Endodermal cell (in vitro differentiated cells): ENCODE measurements at regions not wholly inside any gene's neighbourhood (a gene's known extent, or its start where the extent isn't known, plus 50 kb on each side); places are given as distances from the start of the nearest gene placed in this dataset.

ENCODE experiments used
- DNase-seq: peaks from one replicate; pipeline ENCODE4 v3.0.0-alpha.2; 2017
- H3K27ac ChIP-seq: 2 replicates; pipeline ENCODE4 v1.5.1; 2013; ENCODE audit warnings: mild to moderate bottlenecking, low read depth, low read length, moderate library complexity
- H3K27me3 ChIP-seq: 2 replicates; pipeline ENCODE4 v1.6.1; 2013; ENCODE audit warnings: mild to moderate bottlenecking, low read length, moderate library complexity; ENCODE audit not compliant: insufficient read depth, control insufficient read depth, poor library complexity, severe bottlenecking
- H3K36me3 ChIP-seq: 2 replicates; pipeline ENCODE4 v1.7.0; 2013; ENCODE audit warnings: mild to moderate bottlenecking, low read length, moderate library complexity; ENCODE audit not compliant: control insufficient read depth, insufficient read depth
- H3K4me1 ChIP-seq: one replicate; pipeline ENCODE4 v1.7.0; 2013; ENCODE audit warnings: low read length; ENCODE audit not compliant: control insufficient read depth, insufficient read depth
- H3K4me3 ChIP-seq: 2 replicates; pipeline ENCODE4 v1.5.1; 2013; ENCODE audit warnings: mild to moderate bottlenecking, low read length, moderate library complexity
- H3K9ac ChIP-seq: 2 replicates; pipeline ENCODE4 v1.6.1; 2013; ENCODE audit warnings: mild to moderate bottlenecking, low read length, moderate library complexity; ENCODE audit not compliant: poor library complexity, severe bottlenecking; ENCODE audit errors: extremely low read depth
- H3K9me3 ChIP-seq: 2 replicates; pipeline ENCODE4 v1.6.1; 2013; ENCODE audit warnings: mild to moderate bottlenecking, low read length, moderate library complexity; ENCODE audit not compliant: control insufficient read depth
- H3K27ac Mint-ChIP-seq: 2 replicates; pipeline ENCODE4 v1.8.0; 2020; ENCODE audit warnings: mixed read lengths
- H3K27me3 Mint-ChIP-seq: 2 replicates; pipeline ENCODE4 v1.8.0; 2021; ENCODE audit warnings: mild to moderate bottlenecking, mixed read lengths; ENCODE audit not compliant: insufficient read depth
- H3K36me3 Mint-ChIP-seq: 2 replicates; pipeline ENCODE4 v1.8.0; 2020; ENCODE audit warnings: low read depth, mixed read lengths
- H3K4me1 Mint-ChIP-seq: 2 replicates; pipeline ENCODE4 v1.8.0; 2020; ENCODE audit warnings: mixed read lengths
- H3K4me3 Mint-ChIP-seq: 2 replicates; pipeline ENCODE4 v1.8.0; 2020; ENCODE audit warnings: mild to moderate bottlenecking, moderate library complexity, mixed read lengths
- H3K9me3 Mint-ChIP-seq: 2 replicates; pipeline ENCODE4 v1.8.0; 2020; ENCODE audit warnings: mild to moderate bottlenecking, mixed read lengths
- CTCF ChIP-seq: fragments of 200-600 bp; sonication (generic); conservative IDR thresholded peaks from 2 replicates; pipeline ENCODE4 v1.5.0; 2021; ENCODE audit warnings: antibody characterized with exemption, mild to moderate bottlenecking
- WGBS, 2 experiments: methylation state at CpG; one replicate each; pipeline versions ENCODE4 v1.1.5 to v1.1.7; 2013; ENCODE audit warnings: missing lambda C conversion rate in 2 of 2, mixed read lengths in 1 of 2; ENCODE audit not compliant: insufficient coverage in 1 of 2, insufficient read length in 1 of 2; 5-methylcytosine and 5-hydroxymethylcytosine counted together

GRCh38 chr3:104537323-104537722 lies 829.4 kb upstream of the ALCAM start:
- WGBS, 2 experiments, result 83 to 91% methylated on average over 2 to 3 of the region's 3 CpGs
- Mint-ChIP-seq H3K4me3 (no peak overlapping the region), H3K27me3 (no peaks in the 10 kb centered on the region), H3K4me1 (no peaks in the 10 kb centered on the region), H3K27ac (no peak overlapping the region), H3K36me3 (no peaks in the 10 kb centered on the region), H3K9me3 (peaks cover under 1% of the 10 kb centered on the region)
- no peaks in the 10 kb centered on the region for H3K9me3 ChIP-seq
- no peak overlapping the region for H3K4me3 ChIP-seq
- no peak overlapping the region for H3K9ac ChIP-seq
- H3K4me1 ChIP-seq, result no peaks in the 10 kb centered on the region
- no peak for TF ChIP-seq CTCF
- H3K36me3 ChIP-seq, result no peaks in the 10 kb centered on the region
- no peak overlapping the region for H3K27ac ChIP-seq
- H3K27me3 ChIP-seq, result no peaks in the 10 kb centered on the region
- no peak for DNase-seq

GRCh38 chr3:104546301-104546700 lies 820.4 kb upstream of the ALCAM start:
- no peak overlapping the region for H3K27ac ChIP-seq
- no peak overlapping the region for H3K27ac Mint-ChIP-seq
- H3K4me3 Mint-ChIP-seq, result no peak overlapping the region
- H3K4me1 Mint-ChIP-seq, result peaks cover 32% of the 10 kb centered on the region
- 57 to 91% methylated on average over 2 to 3 of the region's 3 CpGs for WGBS, 2 experiments
- H3K4me1 ChIP-seq, result no peaks in the 10 kb centered on the region
- no peaks in the 10 kb centered on the region for H3K27me3 Mint-ChIP-seq
- H3K36me3 Mint-ChIP-seq, result no peaks in the 10 kb centered on the region
- H3K9me3 Mint-ChIP-seq, result no peaks in the 10 kb centered on the region
- no peaks in the 10 kb centered on the region for H3K27me3 ChIP-seq
- no peaks in the 10 kb centered on the region for H3K9me3 ChIP-seq
- no peak overlapping the region for H3K4me3 ChIP-seq
- TF ChIP-seq CTCF, result no peak
- H3K36me3 ChIP-seq, result no peaks in the 10 kb centered on the region
- H3K9ac ChIP-seq, result no peak overlapping the region
- DNase-seq, result no peak

GRCh38 chr3:104547031-104547430 lies 819.7 kb upstream of the ALCAM start:
- H3K4me3 Mint-ChIP-seq, result no peak overlapping the region

More at GRCh38 chr3:104547031-104547430, 819.7 kb upstream of the ALCAM start:
- no peak overlapping the region for H3K9ac ChIP-seq
- H3K27me3 ChIP-seq, result no peaks in the 10 kb centered on the region
- Mint-ChIP-seq H3K9me3 (no peaks in the 10 kb centered on the region), H3K27me3 (no peaks in the 10 kb centered on the region), H3K4me1 (peaks cover 32% of the 10 kb centered on the region), H3K27ac (no peak overlapping the region), H3K36me3 (no peaks in the 10 kb centered on the region)
- WGBS, 2 experiments, result 10 to 53% methylated on average over 2 to 3 of the region's 3 CpGs
- no peak for DNase-seq
- no peak overlapping the region for H3K27ac ChIP-seq
- H3K9me3 ChIP-seq, result no peaks in the 10 kb centered on the region
- no peak overlapping the region for H3K4me3 ChIP-seq
- H3K4me1 ChIP-seq, result no peaks in the 10 kb centered on the region
- no peak for TF ChIP-seq CTCF
- H3K36me3 ChIP-seq, result no peaks in the 10 kb centered on the region
